Smooth muscle cell (in vitro differentiated cells): ENCODE measurements at regions not wholly inside any gene's neighbourhood (a gene's known extent, or its start where the extent isn't known, plus 50 kb on each side); places are given as distances from the start of the nearest gene placed in this dataset.

ENCODE experiments used
- DNase-seq: peaks from one replicate; lab custom pipeline; 2025; ENCODE audit not compliant: unreplicated experiment; lab: John Stamatoyannopoulos, UW
- H2AFZ ChIP-seq: fragments of 200-600 bp; sonication (generic); 2 replicates; pipeline ENCODE4 v1.6.0; 2016; ENCODE audit warnings: antibody characterized with exemption, low read depth, mild to moderate bottlenecking
- H3F3A ChIP-seq: fragments of 200-600 bp; sonication (generic); 2 replicates; pipeline ENCODE4 v1.6.0; 2017; ENCODE audit warnings: antibody characterized with exemption, low read depth
- H3K27ac ChIP-seq: fragments of 200-600 bp; sonication (generic); 2 replicates; pipeline ENCODE4 v1.5.1; 2016; ENCODE audit warnings: low read depth, mild to moderate bottlenecking
- H3K27me3 ChIP-seq: fragments of 200-600 bp; sonication (generic); 2 replicates; pipeline ENCODE4 v1.6.1; 2016; ENCODE audit warnings: low read depth, mild to moderate bottlenecking
- H3K36me3 ChIP-seq: fragments of 200-600 bp; sonication (generic); 2 replicates; pipeline ENCODE4 v1.5.1; 2016; ENCODE audit warnings: low read depth
- H3K4me1 ChIP-seq: fragments of 200-600 bp; sonication (generic); 2 replicates; pipeline ENCODE4 v1.5.1; 2016; ENCODE audit warnings: low read depth
- H3K4me2 ChIP-seq: fragments of 200-600 bp; sonication (generic); 2 replicates; pipeline ENCODE4 v1.6.0; 2016; ENCODE audit warnings: mild to moderate bottlenecking
- H3K4me3 ChIP-seq: fragments of 200-600 bp; sonication (generic); 2 replicates; pipeline ENCODE4 v1.5.1; 2016; ENCODE audit warnings: mild to moderate bottlenecking
- H3K79me2 ChIP-seq: fragments of 200-600 bp; sonication (generic); 2 replicates; pipeline ENCODE4 v1.6.0; 2016; ENCODE audit warnings: low read depth, mild to moderate bottlenecking
- H3K9ac ChIP-seq: fragments of 200-600 bp; sonication (generic); 2 replicates; pipeline ENCODE4 v1.6.0; 2016; ENCODE audit warnings: low read depth
- H3K9me3 ChIP-seq: fragments of 200-600 bp; sonication (generic); replicated peaks from 2 replicates; pipeline ENCODE4 v1.5.1; 2016; ENCODE audit warnings: low read depth
- H4K20me1 ChIP-seq: fragments of 200-600 bp; sonication (generic); 2 replicates; pipeline ENCODE4 v1.6.0; 2016; ENCODE audit warnings: low read depth
- CTCF ChIP-seq: fragments of 200-600 bp; sonication (generic); IDR thresholded peaks from 2 replicates; pipeline ENCODE4 v1.5.1; 2017; ENCODE audit warnings: borderline replicate concordance, mild to moderate bottlenecking, antibody characterized with exemption; ENCODE audit not compliant: insufficient read depth, poor library complexity, severe bottlenecking
- WGBS: methylation state at CpG from one replicate; pipeline ENCODE4 v1.1.7; 2016; ENCODE audit warnings: low lambda C conversion rate; 5-methylcytosine and 5-hydroxymethylcytosine counted together

GRCh38 chr16:85554114-85554888, 58.8 kb upstream of the GSE1 start:
- Histone ChIP-seq H3K4me1 (peaks cover 45% of the 10 kb centered on the region), H3F3A (peaks cover 18% of the 10 kb centered on the region), H3K27me3 (no peaks in the 10 kb centered on the region), H3K79me2 (peaks cover 28% of the 10 kb centered on the region), H3K9ac (peak overlapping the region; percentile 73), H3K27ac (peak overlapping the region; percentile 85), H3K9me3 (no peaks in the 10 kb centered on the region), H2AFZ (no peak overlapping the region), H4K20me1 (peaks cover 63% of the 10 kb centered on the region), H3K4me3 (peak overlapping the region; percentile 92), H3K4me2 (peak overlapping the region; percentile 100), H3K36me3 (no peaks in the 10 kb centered on the region)
- 2% methylated on average over 24 of the region's 49 CpGs for WGBS
- peak; percentile 58 for DNase-seq
- no peak for TF ChIP-seq CTCF

- TF ChIP-seq CTCF = no peak
- H3K27ac ChIP-seq = peak overlapping the region; percentile 85
- no peaks in the 10 kb centered on the region for H3K9me3 ChIP-seq
- peaks cover 65% of the 10 kb centered on the region for H4K20me1 ChIP-seq
- H3K4me1 ChIP-seq = peaks cover 45% of the 10 kb centered on the region
- peak overlapping the region; percentile 92 for H3K4me3 ChIP-seq
- H3F3A ChIP-seq = peaks cover 18% of the 10 kb centered on the region
- no peaks in the 10 kb centered on the region for H3K27me3 ChIP-seq
- peak; percentile 60 for DNase-seq
- H3K79me2 ChIP-seq = peaks cover 36% of the 10 kb centered on the region
- H3K9ac ChIP-seq = peak overlapping the region; percentile 73
- H3K4me2 ChIP-seq = peak overlapping the region; percentile 100
- H3K36me3 ChIP-seq = no peaks in the 10 kb centered on the region
- peak overlapping the region; percentile 83 for H2AFZ ChIP-seq
- WGBS = 1% methylated on average over 46 of the region's 62 CpGs
Observed at GRCh38 chr16:85554889-85555718, 58.0 kb upstream of the GSE1 start.

GRCh38 chr16:85555719-85556455, 57.2 kb upstream of the GSE1 start:
- H3K4me3 ChIP-seq = peak overlapping the region; percentile 92
- H4K20me1 ChIP-seq = peaks cover 65% of the 10 kb centered on the region
- H2AFZ ChIP-seq = no peak overlapping the region
- DNase-seq = no peak
- peaks cover 18% of the 10 kb centered on the region for H3F3A ChIP-seq
- peak overlapping the region; percentile 85 for H3K27ac ChIP-seq
- no peaks in the 10 kb centered on the region for H3K9me3 ChIP-seq
- WGBS = 1% methylated on average over 30 of the region's 43 CpGs
- peaks cover 45% of the 10 kb centered on the region for H3K4me1 ChIP-seq
- peaks cover 43% of the 10 kb centered on the region for H3K79me2 ChIP-seq
- H3K9ac ChIP-seq = peak overlapping the region; percentile 73
- no peak for TF ChIP-seq CTCF
- no peaks in the 10 kb centered on the region for H3K36me3 ChIP-seq
- H3K27me3 ChIP-seq = no peaks in the 10 kb centered on the region
- peak overlapping the region; percentile 100 for H3K4me2 ChIP-seq
